Occipital lobe (tissue), 1 donor: ENCODE measurements at regions not wholly inside any gene's neighbourhood (a gene's known extent, or its start where the extent isn't known, plus 50 kb on each side); places are given as distances from the start of the nearest gene placed in this dataset.
"Not testable (repeated sequence)": the region's sequence is repeated elsewhere in the genome, so short reads cannot be mapped to it uniquely, and the experiment has no call there.

ENCODE experiments used
- DNase-seq: peaks from one replicate; lab custom pipeline; 2025; lab: John Stamatoyannopoulos, UW

DNA sequence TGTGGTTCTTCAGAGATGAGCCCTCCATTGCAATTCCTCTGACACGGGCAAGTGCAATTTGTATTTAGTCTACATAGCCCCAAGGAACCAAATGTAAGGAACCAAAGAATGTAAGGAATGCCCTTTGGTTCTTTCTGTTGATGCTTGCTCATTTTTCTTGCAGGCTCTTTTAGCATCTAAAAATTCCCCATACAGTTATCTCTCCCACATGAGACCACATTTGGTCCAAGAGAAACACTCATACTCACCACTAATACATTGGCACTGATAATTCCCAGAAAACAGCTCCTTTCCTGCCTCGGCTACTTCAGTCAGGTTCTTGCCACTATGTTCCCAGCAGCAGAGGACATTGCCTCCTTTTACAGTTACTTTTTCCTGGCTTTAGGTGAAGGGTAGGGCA, 332.6 kb downstream of the AEBP2 start:
- no peak for DNase-seq

DNA sequence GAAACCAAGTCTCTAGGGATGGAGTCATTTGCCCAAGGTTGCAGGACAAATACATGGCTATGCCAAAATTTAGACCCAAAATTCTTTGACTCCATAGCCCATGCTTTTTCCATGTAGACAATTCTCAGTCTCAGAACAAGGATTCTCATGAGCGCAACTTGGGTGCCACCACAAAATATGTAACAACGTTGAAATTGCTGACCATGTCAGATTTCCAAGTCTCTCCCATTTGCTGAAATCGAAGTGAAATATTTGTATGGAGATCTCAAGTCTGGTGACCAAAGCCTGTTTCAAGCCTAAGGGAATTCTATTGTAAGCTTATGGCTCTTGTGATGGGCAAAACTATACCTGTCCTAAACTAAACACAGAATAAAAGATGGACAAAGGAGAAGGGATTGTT, 333.5 kb downstream of the AEBP2 start:
- DNase-seq = no peak

DNA sequence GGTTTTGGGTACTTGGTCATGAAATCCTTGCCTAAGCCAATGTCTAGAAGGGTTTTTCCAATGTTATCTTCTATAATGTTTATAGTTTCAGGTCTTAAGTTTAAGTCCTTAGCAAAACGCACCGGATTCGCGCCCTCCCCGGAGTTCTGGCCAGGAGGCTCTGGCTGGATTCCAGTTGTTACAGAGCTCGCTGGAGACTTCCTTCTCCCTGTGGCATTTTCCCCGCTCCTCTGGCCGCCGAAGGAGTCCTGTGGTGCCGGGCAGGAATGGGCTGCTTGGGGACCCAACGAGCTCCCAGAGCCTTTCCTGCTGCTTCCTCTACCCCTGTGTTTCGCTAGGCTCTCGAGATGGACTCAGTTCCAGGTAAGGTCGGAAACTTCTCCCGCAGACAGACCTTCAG, 335.9 kb downstream of the AEBP2 start:
- DNase-seq = no peak

DNA sequence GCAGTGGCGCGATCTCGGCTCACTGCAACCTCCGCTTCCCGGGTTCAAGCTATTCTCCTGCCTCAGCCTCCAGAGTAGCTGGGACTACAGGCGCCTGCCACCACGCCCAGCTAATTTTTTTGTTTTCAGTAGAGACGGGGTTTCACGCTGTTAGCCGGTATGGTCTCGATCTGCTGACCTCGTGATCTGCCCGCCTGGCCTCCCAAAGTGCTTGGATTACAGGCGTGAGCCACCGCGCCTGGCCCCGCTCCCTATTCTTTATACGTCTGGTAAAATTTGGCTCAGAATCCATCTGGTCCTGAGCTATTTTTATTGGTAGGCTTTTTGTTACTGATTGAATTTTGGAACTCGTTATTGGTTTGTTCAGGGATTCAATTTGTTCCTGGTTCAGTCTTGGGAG, 336.7 kb downstream of the AEBP2 start:
- not testable (repeated sequence) for DNase-seq

DNA sequence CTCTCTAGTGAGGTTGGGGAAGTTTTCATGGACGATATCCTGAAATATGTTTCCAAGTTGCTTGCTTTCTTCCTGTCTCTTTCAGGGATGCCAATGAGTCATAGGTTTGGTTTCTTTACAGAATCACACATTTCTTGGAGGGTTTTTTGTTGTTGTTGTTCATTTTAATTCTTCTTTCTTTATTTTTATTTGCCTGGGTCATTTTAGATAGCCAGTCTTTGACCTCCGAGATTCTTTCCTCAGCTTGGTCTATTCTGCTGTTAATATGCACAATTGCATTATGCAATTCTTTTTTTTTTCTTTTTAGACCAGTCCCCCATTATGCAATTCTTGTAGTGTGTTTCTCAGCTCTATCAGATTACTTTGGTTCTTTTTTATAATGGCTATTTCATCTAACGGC, 338.9 kb downstream of the AEBP2 start:
- DNase-seq = no peak

DNA sequence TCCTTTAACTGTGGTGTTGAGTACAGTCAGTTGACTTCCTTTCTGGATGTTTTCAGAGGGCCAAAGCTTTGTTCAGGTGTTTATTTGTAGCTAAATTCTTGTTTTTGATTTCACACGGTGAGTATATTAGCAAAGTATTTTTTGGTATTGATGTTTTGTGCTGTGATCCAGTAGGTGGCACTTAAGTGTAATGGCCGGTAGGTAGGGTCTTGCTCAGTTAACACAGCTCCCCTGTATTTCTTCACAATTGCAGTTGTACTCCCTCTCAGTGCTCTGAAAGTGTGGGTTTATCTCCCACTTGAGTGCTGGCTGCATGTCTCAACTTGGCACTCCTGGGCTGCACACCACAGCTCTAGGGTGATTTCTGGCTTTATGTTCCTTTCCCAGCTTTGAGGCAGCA, 339.5 kb downstream of the AEBP2 start:
- no peak for DNase-seq

DNA sequence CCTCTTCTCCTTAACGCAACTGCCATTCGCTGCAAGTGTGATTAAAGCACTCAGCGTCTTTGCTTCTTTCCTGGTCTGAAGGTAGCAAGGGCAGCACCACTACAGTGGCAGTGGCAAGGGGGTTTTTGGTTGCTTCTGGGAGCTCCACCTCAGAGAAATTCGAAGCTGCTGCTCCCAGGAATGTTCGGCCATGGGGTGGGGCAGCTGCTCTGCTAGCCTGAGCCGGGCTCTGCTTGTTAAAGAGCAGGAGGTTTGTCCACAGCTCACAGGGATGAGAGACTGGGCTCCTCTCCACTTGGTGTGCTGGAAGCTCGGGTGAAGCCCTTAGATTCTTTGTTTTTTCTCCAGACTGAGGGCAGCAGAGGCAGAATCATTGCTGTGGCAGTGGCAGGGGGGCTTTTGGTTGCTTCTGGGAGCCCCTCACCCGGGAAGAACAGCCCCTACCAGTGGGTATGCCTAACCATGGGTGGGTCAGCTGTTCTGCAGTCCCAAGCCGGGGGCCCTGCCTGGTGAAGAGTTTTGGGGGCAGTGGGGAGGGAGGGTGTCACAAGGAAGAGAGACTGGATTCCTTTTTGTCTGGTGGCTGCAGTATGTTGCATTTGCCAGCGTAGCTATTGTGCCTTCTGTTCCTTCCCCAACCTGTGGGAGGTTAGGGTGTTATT, 340.2 kb downstream of the AEBP2 start:
- no peak for DNase-seq

DNA sequence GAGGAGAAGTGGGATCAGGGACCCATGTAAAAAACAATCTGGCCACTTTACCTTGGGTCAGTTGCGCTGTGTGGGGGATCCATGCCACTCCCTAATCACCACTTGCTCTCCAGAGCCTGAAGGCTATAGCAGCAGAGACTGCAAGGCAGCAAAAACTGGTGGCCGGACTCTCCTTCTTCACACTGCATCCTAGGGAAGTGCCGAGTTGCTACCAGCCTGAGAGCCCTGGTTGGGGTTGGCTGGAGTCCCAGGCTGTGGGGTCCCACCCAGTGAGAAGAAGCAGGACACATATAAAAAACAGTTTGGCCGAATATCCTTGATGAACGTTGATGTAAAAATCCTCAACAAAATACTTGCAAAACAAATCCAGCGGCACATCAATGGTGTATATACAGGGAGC, 341.2 kb downstream of the AEBP2 start:
- no peak for DNase-seq

DNA sequence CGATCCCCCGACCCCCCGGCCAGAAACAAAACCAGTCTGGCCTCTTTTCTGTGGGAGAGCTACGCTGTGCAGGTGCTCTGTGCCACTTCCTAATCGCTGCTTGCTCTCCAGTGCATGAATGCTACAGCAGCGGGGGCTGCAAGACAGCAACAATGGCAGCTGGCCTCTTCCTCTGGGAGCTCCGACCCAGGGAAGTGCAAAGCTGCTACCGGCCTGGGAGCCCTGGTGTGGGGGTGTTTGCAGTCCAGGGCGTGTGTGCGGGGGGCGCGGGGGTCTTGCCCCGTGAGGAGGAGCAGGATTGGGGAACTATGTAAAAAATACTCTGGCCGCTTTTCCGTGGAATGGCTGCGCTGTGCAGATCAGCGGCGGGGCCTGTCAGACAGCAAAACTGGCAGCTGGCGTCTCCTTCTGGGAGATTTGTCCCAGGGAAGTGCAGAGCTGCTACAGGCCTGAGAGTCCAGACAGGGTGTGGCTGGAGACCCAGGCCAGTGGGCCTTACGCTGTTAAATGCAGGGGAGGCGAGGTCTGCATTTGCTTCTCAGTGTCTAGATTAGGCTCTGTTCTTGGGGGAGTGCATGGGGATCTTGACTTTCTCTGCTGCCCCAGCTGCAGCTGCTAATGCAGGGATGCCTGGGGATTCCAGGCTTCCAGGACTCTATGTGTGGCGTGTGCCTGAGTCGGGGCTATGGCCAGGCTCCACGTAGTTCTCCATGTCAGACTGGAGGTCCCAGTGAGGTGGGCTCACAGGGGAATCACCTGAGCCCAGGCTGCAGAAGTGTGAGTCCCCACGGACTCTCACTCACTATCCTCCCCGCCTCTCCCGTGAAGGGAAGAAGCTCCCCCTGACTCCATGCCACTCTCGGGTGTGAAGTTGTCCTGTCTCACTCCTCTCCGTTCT, 344.5 kb downstream of the AEBP2 start:
- DNase-seq = no peak

DNA sequence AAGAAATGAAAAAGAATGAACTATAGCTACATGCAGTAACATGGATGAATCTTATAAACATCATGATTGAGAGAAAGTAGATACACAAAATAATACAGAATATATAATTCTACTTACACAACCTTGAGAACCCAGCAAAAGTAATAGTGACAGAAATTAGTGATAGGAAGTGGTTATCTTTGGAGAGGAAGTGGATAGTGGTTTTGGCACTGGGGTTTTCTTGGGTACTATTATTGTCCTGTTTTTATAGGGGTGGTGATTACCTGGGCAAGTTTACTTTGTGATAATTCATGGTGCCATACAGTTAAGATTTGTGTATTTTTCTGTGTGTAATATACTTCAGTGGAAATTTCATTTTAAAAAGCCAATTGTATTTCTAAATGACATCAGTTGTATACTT, 352.7 kb downstream of the AEBP2 start:
- no peak for DNase-seq

DNA sequence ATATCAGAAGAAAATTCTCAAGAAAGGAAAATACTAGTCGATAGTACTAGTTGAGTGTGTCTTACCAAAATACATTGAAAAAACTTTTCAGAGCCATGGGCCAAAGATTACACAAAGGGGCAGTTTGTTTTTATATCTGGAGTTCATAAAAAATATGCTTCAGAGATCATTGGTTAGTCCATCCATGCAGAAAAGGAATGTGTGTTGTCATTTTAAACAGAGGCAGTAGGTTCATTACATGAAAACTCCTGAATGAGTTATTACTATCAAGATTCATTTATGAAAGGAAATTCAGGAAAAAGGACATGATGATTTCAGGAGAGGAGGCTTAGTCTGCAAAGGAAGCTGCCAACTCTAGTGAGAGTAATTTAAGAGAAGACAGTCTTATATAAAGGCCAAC, 354.8 kb downstream of the AEBP2 start:
- DNase-seq = no peak

DNA sequence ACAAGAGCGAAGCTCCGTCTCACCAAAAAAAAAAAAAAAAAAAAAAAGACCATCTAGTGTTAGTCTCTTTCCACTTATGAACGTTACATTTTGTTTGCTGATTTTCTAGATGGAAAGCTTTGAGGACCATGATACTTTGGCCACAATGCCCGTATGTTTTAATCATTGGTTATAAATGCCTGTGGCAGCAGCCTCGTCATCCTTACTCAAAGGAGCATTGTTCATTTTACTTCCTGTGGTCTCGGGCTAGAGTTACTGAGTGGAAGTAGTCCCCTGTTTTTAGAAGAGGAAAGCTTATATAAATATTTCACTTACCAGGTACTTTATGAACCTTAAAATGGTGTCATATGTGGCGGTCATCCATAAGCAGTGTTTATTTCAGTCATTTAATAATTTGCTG, 359.9 kb downstream of the AEBP2 start:
- DNase-seq = no peak

DNA sequence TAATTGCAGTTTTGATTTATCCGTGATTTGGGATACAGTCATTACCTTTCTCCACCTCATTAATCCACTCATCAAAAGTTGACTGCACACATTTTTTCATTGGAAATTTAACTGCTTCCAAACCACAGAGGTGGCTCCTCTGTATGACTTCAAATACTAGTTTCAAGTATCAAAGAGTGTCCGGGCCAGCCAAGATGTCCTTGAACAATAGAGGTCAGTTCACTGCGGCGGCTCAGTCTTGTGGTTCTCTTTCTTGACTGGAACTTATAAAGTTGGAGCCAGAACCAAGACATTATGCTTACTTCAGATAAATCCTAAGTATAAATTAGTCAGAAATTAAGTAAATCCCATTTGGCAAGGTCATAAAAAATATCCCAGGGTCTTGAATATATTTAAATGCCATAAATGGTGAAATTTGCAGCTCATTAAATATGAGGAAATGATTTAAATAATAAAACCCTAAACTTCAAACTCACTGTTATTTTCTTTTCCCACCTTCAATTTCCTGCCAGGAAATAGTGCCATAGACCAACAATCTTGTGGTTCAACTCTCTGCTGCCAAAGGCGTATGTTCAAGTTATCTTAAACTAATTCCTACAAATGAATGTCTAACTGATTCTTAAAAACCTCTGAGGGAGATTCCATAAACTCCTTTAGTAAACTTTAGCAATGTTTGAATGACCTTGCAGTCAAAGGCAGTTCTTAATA, 360.8 kb downstream of the AEBP2 start:
- DNase-seq = no peak

DNA sequence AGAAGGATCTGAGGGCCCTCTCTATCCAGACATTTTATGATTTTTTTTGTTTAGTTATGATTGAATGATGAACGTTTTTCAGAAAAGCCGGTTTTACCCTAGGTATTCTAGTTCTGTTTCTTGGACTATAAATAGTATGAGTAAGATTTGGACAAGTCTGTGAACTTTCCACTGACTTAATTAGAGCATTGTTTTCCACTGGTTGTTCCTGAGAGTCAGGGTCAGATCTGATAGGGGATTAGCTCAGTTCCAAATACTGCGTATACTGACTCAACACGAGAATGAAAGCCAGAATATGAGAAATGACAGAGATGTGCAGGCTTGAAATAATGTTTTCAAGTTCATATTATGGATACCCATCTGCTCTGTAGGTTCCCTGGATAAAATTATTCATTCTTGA, 361.6 kb downstream of the AEBP2 start:
- DNase-seq = no peak

DNA sequence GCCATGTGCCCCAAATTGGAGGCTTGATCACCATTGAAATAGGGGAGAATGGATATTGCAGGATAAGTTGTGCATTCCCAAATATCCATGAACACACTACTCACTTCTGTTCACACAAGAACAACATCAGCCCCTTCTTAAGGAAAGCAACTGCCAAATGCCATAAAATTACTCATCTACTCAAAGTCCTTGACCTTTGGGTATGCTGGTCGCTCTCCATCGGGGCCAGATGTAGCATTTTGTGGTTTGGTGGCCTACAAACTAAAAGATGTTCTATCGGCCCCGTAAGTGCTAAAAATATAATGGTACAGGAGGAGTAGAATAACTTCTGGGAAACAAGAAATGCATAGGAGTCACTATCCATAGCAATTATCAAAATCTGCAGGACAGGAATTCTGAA, 362.6 kb downstream of the AEBP2 start:
- DNase-seq = no peak

DNA sequence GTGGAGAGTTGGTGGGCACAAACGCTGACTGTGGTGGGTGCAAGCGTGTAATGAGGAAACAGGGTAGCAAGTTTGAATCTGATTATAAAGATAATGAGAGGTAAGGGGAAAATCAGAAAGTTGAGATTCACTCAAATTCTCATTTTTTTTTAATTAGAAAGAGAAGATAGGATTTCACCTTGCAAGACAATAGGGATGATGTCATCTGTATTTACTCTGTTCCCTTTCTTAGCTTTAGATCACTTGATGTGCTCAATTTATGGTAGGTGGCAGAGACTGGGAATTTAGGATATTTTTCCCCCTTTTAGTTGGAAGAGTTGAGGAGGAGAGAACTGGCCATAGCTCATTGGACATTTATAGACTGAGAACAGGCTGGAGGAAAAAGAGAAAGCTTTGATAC, 363.6 kb downstream of the AEBP2 start:
- no peak for DNase-seq

DNA sequence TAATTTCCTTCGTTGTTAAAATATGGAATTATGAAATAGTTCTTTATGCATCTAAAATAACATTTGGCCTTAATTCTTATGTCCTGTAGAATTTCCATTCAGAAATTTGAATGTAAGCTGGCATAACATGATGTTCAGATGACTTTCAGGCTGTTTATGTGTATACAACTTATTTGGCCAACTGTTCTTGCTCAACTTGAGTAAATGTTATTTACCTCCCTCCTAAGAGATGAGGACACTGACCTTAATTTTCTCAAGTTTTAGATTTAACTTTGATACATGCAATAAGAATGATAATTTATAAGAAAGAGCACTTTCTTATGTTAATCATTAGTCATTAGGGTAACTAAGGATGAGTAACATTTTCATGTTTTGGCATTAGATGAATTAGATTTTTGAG, 365.4 kb downstream of the AEBP2 start:
- no peak for DNase-seq

DNA sequence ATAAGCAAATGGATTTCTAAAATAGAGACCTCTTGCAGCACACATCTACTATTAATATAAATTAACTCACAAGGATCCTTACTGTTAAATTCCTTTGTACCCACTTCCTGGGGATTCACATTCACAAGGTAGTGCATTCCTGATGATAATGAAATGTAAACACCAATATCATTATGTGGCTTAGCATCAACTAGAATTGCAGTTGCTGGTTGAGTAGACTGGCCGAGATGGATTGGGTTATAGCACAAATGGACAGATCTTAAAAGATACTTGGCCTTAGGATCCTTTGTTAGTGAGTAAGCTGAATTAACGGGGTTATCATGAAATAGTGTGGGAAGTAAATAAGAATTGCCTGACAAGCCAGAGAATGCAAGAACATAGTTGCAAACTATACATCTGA, 369.1 kb downstream of the AEBP2 start:
- no peak for DNase-seq

DNA sequence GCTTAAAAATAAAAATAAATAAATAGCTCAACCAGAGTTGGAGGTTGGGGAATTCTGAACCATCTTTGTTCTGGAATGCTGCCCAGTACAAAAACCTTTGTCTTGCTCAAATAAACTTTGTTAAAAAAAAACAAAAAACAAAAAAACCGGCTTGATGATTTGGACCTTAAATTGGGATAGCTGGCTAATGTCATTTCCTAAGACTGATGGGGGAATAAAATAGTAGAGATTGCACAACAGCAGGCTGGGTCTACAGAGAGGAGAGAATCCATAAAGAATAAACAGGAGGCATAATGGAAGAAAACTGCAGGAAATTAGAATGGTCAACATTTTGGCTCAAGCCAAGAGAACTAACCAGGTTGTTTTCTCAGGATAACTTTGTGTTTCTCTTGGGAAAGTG, 370.9 kb downstream of the AEBP2 start:
- no peak for DNase-seq

DNA sequence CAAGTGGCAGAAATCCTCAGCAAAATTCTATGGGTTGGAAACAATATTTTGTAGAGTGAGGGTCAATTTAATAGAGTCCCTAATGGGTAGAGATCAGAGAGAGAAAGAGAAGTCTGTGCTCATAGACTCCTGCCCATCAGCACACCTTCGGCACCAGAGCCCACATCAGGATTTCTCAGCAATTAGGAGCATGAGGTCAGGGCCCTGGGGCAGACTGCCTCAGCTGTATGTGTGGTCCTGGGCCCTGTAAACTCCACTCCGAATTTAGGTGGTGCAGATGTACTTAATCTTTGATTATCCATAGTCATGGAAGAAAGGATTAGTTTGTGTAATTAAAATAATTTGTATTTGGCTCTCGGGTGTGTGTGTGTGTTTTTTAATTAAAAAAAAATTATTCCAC, 372.6 kb downstream of the AEBP2 start:
- no peak for DNase-seq

DNA sequence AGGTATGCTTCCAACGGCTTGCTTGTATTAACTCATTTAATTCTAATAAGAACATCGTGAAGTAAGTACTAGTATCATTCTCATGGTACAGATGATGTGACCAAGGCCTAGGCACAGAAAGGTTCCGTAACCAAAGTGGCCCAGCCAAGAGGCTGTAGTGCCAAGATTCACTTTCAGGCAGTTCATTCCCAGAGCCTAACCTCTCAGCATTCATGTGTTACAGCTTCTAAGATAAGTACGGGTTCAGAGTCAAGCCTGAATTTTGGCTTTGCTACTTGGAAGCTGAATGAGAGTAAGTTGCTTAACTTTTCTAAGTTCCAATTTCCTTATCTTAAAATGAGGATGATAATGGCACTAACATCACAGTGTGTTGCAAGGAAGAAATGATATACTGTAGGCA, 379.9 kb downstream of the AEBP2 start:
- DNase-seq = no peak

DNA sequence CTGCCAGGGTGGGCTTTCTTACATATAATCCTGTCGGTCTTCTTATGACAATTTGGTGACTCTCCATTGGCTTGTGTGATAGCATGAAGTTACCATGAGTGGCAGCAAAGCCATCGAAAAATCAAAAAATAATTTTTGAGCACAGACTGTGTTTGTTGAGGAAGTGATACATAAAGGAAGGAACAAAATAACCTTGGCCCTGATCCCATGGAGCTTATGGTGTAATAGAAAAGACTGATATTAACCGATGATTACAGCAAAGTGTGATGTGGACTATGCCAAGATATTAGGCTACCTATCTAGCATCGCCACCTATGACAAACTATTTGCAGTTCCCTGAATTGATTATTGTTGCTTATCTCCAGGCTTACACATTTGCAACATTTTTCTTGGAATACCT, 383.2 kb downstream of the AEBP2 start:
- no peak for DNase-seq

DNA sequence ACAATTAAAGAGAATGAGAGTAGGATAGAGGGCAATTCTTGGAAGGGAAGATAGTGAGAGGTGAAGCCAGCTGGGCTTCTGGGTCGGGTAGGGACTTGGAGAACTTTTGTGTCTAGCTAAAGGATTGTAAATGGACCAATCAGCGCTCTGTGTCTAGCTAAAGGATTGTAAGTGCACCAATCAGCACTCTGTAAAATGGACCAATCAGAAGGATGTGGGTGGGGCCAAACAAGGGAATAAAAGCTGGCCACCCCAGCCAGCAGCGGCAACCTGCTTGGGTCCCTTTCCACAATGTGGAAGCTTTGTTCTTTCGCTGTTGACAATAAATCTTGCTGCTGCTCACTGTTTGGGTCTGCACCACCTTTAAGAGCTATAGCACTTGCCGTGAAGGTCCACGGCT, 384.0 kb downstream of the AEBP2 start:
- DNase-seq = not testable (repeated sequence)
